ENCODE measurements at regions not wholly inside any gene's neighbourhood (a gene's known extent, or its start where the extent isn't known, plus 50 kb on each side); places are given as distances from the start of the nearest gene placed in this dataset.

- ChIA-PET CTCF (no interaction called here), POLR2A (no interaction called here)
- Histone ChIP-seq H3K4me3 (no peak overlapping the region), H3K9me3 (no peaks in the 10 kb centered on the region), H3K4me1 (peaks cover 38% of the 10 kb centered on the region), H3K4me2 (no peak overlapping the region), H3K27ac (no peak overlapping the region)
- no peak for FAIRE-seq
- no peak for DNase-seq (ENCODE audit: low read depth in 1 of 2, low spot score in 1 of 2)
- no peak for TF ChIP-seq CBX2 (IDR thresholded peaks at IDR 0.05; ENCODE audit: borderline replicate concordance, low read depth)
- TF ChIP-seq, protein P1, sequence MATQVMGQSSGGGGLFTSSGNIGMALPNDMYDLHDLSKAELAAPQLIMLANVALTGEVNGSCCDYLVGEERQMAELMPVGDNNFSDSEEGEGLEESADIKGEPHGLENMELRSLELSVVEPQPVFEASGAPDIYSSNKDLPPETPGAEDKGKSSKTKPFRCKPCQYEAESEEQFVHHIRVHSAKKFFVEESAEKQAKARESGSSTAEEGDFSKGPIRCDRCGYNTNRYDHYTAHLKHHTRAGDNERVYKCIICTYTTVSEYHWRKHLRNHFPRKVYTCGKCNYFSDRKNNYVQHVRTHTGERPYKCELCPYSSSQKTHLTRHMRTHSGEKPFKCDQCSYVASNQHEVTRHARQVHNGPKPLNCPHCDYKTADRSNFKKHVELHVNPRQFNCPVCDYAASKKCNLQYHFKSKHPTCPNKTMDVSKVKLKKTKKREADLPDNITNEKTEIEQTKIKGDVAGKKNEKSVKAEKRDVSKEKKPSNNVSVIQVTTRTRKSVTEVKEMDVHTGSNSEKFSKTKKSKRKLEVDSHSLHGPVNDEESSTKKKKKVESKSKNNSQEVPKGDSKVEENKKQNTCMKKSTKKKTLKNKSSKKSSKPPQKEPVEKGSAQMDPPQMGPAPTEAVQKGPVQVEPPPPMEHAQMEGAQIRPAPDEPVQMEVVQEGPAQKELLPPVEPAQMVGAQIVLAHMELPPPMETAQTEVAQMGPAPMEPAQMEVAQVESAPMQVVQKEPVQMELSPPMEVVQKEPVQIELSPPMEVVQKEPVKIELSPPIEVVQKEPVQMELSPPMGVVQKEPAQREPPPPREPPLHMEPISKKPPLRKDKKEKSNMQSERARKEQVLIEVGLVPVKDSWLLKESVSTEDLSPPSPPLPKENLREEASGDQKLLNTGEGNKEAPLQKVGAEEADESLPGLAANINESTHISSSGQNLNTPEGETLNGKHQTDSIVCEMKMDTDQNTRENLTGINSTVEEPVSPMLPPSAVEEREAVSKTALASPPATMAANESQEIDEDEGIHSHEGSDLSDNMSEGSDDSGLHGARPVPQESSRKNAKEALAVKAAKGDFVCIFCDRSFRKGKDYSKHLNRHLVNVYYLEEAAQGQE (IDR thresholded peaks at IDR 0.05) = no peak
- no peak for TF ChIP-seq SREBF2 (IDR thresholded peaks at IDR 0.05)
- TF ChIP-seq, protein P2, sequence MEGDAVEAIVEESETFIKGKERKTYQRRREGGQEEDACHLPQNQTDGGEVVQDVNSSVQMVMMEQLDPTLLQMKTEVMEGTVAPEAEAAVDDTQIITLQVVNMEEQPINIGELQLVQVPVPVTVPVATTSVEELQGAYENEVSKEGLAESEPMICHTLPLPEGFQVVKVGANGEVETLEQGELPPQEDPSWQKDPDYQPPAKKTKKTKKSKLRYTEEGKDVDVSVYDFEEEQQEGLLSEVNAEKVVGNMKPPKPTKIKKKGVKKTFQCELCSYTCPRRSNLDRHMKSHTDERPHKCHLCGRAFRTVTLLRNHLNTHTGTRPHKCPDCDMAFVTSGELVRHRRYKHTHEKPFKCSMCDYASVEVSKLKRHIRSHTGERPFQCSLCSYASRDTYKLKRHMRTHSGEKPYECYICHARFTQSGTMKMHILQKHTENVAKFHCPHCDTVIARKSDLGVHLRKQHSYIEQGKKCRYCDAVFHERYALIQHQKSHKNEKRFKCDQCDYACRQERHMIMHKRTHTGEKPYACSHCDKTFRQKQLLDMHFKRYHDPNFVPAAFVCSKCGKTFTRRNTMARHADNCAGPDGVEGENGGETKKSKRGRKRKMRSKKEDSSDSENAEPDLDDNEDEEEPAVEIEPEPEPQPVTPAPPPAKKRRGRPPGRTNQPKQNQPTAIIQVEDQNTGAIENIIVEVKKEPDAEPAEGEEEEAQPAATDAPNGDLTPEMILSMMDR (IDR thresholded peaks at IDR 0.05) = no peak
- TF ChIP-seq, protein P3, sequence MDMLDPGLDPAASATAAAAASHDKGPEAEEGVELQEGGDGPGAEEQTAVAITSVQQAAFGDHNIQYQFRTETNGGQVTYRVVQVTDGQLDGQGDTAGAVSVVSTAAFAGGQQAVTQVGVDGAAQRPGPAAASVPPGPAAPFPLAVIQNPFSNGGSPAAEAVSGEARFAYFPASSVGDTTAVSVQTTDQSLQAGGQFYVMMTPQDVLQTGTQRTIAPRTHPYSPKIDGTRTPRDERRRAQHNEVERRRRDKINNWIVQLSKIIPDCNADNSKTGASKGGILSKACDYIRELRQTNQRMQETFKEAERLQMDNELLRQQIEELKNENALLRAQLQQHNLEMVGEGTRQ (IDR thresholded peaks at IDR 0.05) = no peak
- no peak for TF ChIP-seq JUNB (IDR thresholded peaks at IDR 0.05)
- TF ChIP-seq NPAS2 (CRISPR knock-in tag; IDR thresholded peaks at IDR 0.05; ENCODE audit: borderline replicate concordance) = no peak
- TF ChIP-seq RAD21 (conservative IDR thresholded peaks at IDR 0.05 in 1 of 2, IDR thresholded peaks at IDR 0.05 in 1 of 2) = no peak
- no peak for TF ChIP-seq HOXB13 (CRISPR knock-in tag; IDR thresholded peaks at IDR 0.05; ENCODE audit: low read depth)
- TF ChIP-seq TP53 (CRISPR knock-in tag; IDR thresholded peaks at IDR 0.05) = no peak
- TF ChIP-seq PHF8 (IDR thresholded peaks at IDR 0.05; ENCODE audit: borderline replicate concordance, low read depth) = no peak
- no peak for TF ChIP-seq CHD4 (IDR thresholded peaks at IDR 0.05; ENCODE audit: borderline replicate concordance)
- TF ChIP-seq RFX5 (IDR thresholded peaks at IDR 0.05) = no peak
- no peak for TF ChIP-seq HEYL (CRISPR knock-in tag; IDR thresholded peaks at IDR 0.05)
- ATAC-seq = no peak
- WGBS (ENCODE audit: missing lambda C conversion rate) = 95% methylated on average over 2 of the region's 2 CpGs
These were observed 134.8 kb upstream of the BEND6 start for GRCh38 chr6:56820060-56820459.

DNA sequence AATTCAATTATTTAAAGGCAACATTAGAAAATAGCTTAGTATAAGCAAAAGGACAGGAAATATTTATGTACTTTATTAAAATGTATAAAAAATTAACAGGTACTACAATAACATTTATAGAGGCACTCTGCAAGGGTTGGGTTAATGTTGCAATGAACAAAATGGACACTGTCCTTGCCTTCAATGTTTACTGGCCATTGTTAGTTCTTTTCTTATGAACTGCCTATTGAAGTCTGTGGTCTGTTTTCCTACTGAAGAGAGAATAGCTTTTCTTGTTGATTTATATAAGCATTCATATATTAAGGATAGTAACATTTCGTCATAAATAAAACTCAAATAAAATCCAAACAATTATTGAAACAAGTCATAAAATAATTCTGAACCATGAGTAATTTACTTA lies 135.3 kb upstream of the BEND6 start:
- CTCF ChIA-PET = interaction anchor here (1.3 kb wide), 1 partner anchor 111 kb away, joined by 3 read pairs; no protein-coding TSS in a partner anchor
- no peak for FAIRE-seq
- Histone ChIP-seq H3K9me3 (no peaks in the 10 kb centered on the region), H3K4me1 (peaks cover 43% of the 10 kb centered on the region), H3K4me3 (no peak overlapping the region), H3K4me2 (no peak overlapping the region), H3K27ac (no peak overlapping the region)
- 88% methylated on average over 1 of the region's 1 CpG for WGBS (ENCODE audit: missing lambda C conversion rate)
- no peak for ATAC-seq
- TF ChIP-seq CBX8 (IDR thresholded peaks at IDR 0.05) (no peak), ELK1 (IDR thresholded peaks at IDR 0.05; ENCODE audit: low read depth, low read length) (no peak), KDM5A (IDR thresholded peaks at IDR 0.05) (no peak), MYC (IDR thresholded peaks at IDR 0.05; ENCODE audit: borderline replicate concordance, low read length) (no peak)
- POLR2A ChIA-PET = no interaction called here
- DNase-seq (ENCODE audit: low read depth in 1 of 2, low spot score in 1 of 2) = no peak
